ENCODE measurements at regions not wholly inside any gene's neighbourhood (a gene's known extent, or its start where the extent isn't known, plus 50 kb on each side); places are given as distances from the start of the nearest gene placed in this dataset.

- intact Hi-C loops (cut with DNase I): no loop called here
- Histone ChIP-seq H3K4me3 (no peak overlapping the region), H3K27ac (no peak overlapping the region), H3K27me3 (no peaks in the 10 kb centered on the region), H3K4me1 (no peaks in the 10 kb centered on the region), H3K9me3 (no peaks in the 10 kb centered on the region), H3K36me3 (no peaks in the 10 kb centered on the region), H3K9ac (ENCODE audit: low read depth in 2 of 2, low read length in 2 of 2) (no peak overlapping the region)
- no peak for DNase-seq
- TF ChIP-seq CTCF (IDR thresholded peaks at IDR 0.05): no peak
Observed at GRCh38 chr4:96916711-96917110, 1076.8 kb downstream of the PDHA2 start.

DNA sequence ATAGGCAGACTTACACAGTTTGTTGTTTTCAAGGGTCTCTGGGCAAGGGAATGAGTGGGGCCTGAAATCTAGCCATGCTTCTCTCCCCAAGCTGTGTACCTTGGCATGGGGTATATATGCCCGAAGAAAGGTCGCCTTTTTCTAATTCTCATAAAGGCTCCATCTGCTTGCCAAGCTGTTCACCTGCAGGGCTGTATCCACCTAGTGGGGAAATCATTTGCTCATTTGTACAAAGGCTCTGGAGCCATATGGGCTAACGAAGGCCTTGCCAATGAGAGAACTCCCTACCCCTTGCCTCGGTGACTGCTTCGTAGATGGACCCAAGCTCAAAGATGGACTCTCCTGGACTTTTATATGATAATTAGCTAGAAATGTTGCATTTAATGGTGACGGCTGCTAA lies 1097.0 kb downstream of the PDHA2 start:
- no peaks in the 10 kb centered on the region for H3K27me3 ChIP-seq
- intact Hi-C loops (cut with DNase I): no loop called here
- no peaks in the 10 kb centered on the region for H3K4me1 ChIP-seq
- no peak for TF ChIP-seq CTCF (IDR thresholded peaks at IDR 0.05)
- H3K27ac ChIP-seq: no peak overlapping the region
- H3K36me3 ChIP-seq: no peaks in the 10 kb centered on the region
- H3K4me3 ChIP-seq: no peak overlapping the region
- no peak overlapping the region for H3K9ac ChIP-seq (ENCODE audit: low read depth in 2 of 2, low read length in 2 of 2)
- DNase-seq: no peak
- no peaks in the 10 kb centered on the region for H3K9me3 ChIP-seq

- no peaks in the 10 kb centered on the region for H3K36me3 ChIP-seq
- no peak for TF ChIP-seq CTCF (IDR thresholded peaks at IDR 0.05)
- no peak overlapping the region for H3K4me3 ChIP-seq
- DNase-seq: no peak
- H3K4me1 ChIP-seq: no peaks in the 10 kb centered on the region
- H3K27ac ChIP-seq: no peak overlapping the region
- intact Hi-C loops (cut with DNase I): no loop called here
- H3K27me3 ChIP-seq: no peaks in the 10 kb centered on the region
- H3K9ac ChIP-seq (ENCODE audit: low read depth in 2 of 2, low read length in 2 of 2): no peak overlapping the region
- H3K9me3 ChIP-seq: no peaks in the 10 kb centered on the region
Observed at GRCh38 chr4:96946552-96946951, 1106.7 kb downstream of the PDHA2 start.

DNA sequence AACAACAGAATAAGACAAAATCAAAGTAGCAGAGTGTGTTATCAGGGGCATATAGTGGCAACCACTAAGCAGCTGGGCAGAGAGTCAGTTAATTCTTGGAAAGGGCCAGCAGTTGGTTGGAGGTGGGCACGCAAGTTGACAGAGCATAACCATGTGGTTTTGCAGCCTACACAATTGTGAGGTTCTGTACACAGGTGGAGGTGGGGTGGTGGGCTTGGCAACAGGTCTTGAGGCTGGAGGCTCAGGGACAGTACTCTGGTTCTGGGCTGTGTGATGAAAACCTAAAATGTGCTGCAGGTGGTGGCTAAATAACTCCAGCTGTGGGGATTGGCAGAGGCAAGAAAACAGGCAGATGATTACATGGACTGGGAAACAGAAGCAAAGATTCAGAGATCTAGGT lies 1112.7 kb downstream of the PDHA2 start:
- no peak overlapping the region for H3K27ac ChIP-seq
- no peak for TF ChIP-seq CTCF (IDR thresholded peaks at IDR 0.05)
- no peaks in the 10 kb centered on the region for H3K36me3 ChIP-seq
- no peak for DNase-seq
- no peaks in the 10 kb centered on the region for H3K27me3 ChIP-seq
- no peak overlapping the region for H3K4me3 ChIP-seq
- no peaks in the 10 kb centered on the region for H3K9me3 ChIP-seq
- H3K4me1 ChIP-seq: no peaks in the 10 kb centered on the region
- intact Hi-C loops (cut with DNase I): no loop called here
- no peak overlapping the region for H3K9ac ChIP-seq (ENCODE audit: low read depth in 2 of 2, low read length in 2 of 2)

DNA sequence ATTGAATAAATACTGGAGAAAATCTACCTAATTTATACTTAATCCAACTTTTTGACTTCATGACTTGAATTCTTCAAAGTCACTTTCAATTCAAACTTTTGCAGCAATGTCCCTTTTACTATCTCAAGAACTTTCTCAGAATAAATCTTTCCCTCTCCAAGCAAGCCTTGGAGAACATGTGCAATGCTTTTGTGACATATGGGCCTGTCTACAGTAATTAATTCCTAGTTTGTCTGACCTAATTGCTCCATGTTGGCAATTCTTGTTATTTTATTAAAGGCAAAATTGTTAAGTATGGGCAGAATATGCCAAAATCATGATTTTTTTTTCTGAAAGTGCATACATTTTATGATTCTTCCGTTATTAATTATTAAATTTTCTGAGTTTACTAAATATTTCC lies 1115.3 kb downstream of the PDHA2 start:
- intact Hi-C loops (cut with DNase I): no loop called here
- no peaks in the 10 kb centered on the region for H3K9me3 ChIP-seq
- no peaks in the 10 kb centered on the region for H3K27me3 ChIP-seq
- TF ChIP-seq CTCF (IDR thresholded peaks at IDR 0.05): no peak
- no peaks in the 10 kb centered on the region for H3K36me3 ChIP-seq
- no peak overlapping the region for H3K9ac ChIP-seq (ENCODE audit: low read depth in 2 of 2, low read length in 2 of 2)
- DNase-seq: no peak
- no peak overlapping the region for H3K27ac ChIP-seq
- no peaks in the 10 kb centered on the region for H3K4me1 ChIP-seq
- H3K4me3 ChIP-seq: no peak overlapping the region

GRCh38 chr4:96955691-96956090 lies 1115.8 kb downstream of the PDHA2 start:
- Histone ChIP-seq H3K27ac (no peak overlapping the region), H3K9me3 (no peaks in the 10 kb centered on the region), H3K4me1 (no peaks in the 10 kb centered on the region), H3K9ac (ENCODE audit: low read depth in 2 of 2, low read length in 2 of 2) (no peak overlapping the region), H3K36me3 (no peaks in the 10 kb centered on the region), H3K4me3 (no peak overlapping the region), H3K27me3 (no peaks in the 10 kb centered on the region)
- intact Hi-C loops (cut with DNase I): no loop called here
- TF ChIP-seq CTCF (IDR thresholded peaks at IDR 0.05): no peak
- DNase-seq: no peak
